ENCODE measurements at regions not wholly inside any gene's neighbourhood (a gene's known extent, or its start where the extent isn't known, plus 50 kb on each side); places are given as distances from the start of the nearest gene placed in this dataset.

DNA sequence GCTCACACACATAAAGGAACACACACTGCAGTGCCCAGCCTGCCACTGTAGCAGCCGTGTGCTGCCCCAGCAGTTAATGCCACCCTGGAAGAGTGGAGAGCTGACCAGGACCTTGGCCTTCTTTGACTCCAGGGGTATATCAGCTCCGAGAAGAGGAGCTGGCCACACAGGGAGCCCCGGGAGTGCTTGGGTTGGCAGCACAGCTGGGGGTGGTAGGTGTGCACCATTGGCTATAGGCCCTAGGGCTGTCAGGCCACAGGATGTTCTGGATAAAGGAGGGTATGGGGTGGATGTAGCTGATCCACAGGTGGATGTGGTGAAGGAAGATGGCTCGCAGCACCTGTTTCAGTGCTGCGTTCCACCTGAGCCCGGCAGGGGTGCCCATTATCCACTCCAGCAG lies 640.5 kb downstream of the PLPP3 start:
- TF ChIP-seq, protein P1, sequence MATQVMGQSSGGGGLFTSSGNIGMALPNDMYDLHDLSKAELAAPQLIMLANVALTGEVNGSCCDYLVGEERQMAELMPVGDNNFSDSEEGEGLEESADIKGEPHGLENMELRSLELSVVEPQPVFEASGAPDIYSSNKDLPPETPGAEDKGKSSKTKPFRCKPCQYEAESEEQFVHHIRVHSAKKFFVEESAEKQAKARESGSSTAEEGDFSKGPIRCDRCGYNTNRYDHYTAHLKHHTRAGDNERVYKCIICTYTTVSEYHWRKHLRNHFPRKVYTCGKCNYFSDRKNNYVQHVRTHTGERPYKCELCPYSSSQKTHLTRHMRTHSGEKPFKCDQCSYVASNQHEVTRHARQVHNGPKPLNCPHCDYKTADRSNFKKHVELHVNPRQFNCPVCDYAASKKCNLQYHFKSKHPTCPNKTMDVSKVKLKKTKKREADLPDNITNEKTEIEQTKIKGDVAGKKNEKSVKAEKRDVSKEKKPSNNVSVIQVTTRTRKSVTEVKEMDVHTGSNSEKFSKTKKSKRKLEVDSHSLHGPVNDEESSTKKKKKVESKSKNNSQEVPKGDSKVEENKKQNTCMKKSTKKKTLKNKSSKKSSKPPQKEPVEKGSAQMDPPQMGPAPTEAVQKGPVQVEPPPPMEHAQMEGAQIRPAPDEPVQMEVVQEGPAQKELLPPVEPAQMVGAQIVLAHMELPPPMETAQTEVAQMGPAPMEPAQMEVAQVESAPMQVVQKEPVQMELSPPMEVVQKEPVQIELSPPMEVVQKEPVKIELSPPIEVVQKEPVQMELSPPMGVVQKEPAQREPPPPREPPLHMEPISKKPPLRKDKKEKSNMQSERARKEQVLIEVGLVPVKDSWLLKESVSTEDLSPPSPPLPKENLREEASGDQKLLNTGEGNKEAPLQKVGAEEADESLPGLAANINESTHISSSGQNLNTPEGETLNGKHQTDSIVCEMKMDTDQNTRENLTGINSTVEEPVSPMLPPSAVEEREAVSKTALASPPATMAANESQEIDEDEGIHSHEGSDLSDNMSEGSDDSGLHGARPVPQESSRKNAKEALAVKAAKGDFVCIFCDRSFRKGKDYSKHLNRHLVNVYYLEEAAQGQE (IDR thresholded peaks at IDR 0.05; ENCODE audit: low read depth), result no peak
- TF ChIP-seq EGR1 (IDR thresholded peaks at IDR 0.05) (no peak), CREB1 (IDR thresholded peaks at IDR 0.05; ENCODE audit: low read depth) (no peak), ZBTB7A (IDR thresholded peaks at IDR 0.05; ENCODE audit: low read depth) (no peak), YY1 (IDR thresholded peaks at IDR 0.05; ENCODE audit: low read depth) (no peak), CEBPB (IDR thresholded peaks at IDR 0.05) (no peak), EP300 (IDR thresholded peaks at IDR 0.05; ENCODE audit: borderline replicate concordance) (no peak), FOXM1 (IDR thresholded peaks at IDR 0.05; ENCODE audit: borderline replicate concordance, low read depth) (no peak), TAF1 (IDR thresholded peaks at IDR 0.05; ENCODE audit: low read depth) (no peak)
- TF ChIP-seq, protein P2, sequence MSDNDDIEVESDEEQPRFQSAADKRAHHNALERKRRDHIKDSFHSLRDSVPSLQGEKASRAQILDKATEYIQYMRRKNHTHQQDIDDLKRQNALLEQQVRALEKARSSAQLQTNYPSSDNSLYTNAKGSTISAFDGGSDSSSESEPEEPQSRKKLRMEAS (IDR thresholded peaks at IDR 0.05), result no peak
